ENCODE measurements at regions not wholly inside any gene's neighbourhood (a gene's known extent, or its start where the extent isn't known, plus 50 kb on each side); places are given as distances from the start of the nearest gene placed in this dataset.

- DNase-seq, result no peak
Measured at GRCh38 chr4:137039370-137039769, 492.9 kb downstream of the PCDH18 start.

DNA sequence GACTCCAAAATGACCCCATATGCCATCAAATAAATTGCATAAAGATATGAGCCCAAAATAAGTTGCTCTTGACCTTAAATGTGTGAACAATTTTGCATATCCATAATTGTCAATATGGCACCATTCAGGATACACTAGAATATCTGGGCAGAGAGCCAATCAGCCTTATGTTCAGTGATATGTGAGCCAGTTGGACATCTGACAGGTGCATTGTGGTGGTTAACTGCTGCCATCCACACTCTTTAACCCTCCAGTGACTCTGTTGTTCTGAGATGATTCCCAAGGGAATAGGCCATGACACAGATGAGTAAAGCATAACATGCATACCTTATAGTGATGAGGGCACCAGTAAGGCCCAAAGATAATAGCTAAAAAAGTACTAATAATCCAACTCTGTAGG lies 500.1 kb downstream of the PCDH18 start:
- DNase-seq, result no peak

- DNase-seq, result no peak
Measured at GRCh38 chr4:137029026-137029425, 503.3 kb downstream of the PCDH18 start.

DNA sequence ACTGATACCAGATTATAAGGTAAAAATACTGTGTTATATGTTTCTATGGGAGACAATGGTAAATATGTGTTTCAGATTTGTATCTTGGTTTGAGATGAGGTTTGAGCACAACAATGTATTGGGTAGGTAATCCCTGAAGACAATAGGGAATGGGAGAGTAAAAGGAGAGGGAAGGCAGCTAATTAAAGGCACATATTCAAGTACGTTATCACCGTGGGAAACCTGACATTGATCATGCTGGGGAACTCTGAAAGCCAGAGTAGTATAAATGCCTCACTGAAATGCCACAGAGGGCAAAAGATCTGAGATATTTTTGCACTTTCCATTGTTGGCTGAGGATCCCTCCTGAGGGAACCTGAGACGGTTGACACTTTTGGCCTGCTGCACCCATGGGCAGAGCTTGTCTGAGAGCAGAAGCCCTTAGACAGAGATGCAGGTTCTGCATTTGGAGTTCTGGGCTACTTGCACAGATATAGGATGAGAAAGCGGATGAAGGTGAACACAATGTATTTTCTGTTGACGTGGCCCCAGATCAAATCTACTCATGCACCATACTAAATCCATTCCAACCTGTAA lies 506.7 kb downstream of the PCDH18 start:
- no peak for DNase-seq

DNA sequence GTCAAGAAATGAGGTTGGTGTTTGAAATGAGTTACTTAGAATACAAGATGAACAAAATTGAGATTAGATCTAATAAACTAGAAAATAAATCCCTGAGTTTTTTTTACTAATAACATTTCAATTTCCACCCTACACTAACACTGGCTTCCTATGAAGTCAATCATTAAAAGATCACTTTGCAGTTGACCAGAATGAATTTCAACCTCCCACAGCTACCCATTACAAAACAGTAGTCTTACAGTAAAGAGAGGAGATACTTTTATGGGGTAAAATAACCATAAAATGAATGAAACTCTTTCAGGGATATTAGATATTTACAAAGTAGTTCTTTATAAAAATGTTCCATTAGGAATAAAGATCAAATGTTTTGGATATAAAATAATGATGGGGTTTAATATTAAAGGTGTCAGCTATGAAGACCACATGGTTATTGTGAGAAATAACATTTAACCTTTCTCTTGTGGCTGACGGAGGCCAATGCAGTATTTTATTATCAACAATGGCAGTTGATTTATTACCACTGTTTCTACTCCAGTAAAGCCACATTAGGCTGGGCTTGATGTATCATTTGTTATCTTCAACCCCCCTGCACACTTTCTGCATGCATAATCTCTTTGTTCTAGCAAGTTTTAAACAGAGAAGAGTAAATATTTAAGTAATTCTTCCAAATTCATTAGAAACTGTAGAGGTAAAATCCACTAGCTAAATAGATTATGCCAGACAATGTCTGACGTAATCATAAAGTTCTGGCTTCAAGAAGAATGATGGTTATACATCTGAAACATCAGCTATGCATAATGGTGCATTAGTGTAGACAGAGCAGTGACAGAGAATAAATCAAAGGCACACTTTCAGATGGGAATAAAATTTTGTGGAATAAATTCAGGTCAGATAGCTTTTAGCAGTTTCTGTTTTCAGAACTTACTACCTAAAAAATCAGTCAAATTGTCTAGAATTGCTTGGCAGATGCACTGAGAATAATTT lies 516.6 kb downstream of the PCDH18 start:
- DNase-seq, result no peak

DNA sequence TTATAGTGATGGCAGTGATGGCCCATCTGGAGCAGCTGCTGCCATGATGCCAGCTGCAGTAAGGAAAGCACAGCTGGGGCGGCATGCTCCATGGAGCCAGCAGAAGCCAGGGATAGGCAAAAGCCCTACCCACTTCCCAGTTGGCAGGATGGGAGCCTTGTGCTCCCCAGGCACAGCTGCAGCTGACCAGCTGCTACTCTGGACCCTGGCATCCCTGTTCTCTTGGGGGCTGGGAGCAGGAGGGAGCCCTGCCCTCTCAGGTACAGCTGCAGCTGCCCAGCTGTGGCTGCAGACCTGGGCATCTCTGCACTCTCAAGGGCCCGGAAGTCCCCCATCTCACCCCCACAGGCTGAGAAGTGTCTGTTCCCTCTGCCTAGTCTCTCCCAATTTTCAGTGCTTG lies 531.9 kb downstream of the PCDH18 start:
- no peak for DNase-seq

- DNase-seq, result no peak
Measured at GRCh38 chr4:136992032-136992431, 540.3 kb downstream of the PCDH18 start.

- DNase-seq, result no peak
Measured at GRCh38 chr4:136985683-136986082, 546.6 kb downstream of the PCDH18 start.

DNA sequence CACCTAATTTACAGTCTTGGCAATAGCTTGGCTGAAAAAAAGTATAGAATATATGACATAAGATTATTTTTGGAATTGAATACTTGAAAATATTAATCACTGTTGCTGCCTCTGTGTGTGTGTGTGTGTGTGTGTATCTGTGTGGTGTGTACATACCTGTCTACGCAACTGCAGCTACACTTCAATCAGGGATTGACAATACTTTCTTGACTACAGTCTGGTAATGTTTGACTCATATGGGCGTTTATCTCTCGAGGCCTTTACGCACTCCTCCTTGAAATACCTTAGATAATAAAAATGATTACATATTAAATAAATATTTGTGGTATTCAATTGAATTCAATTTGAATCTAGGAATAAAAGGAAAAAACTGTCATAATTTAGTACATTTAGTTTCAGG lies 565.2 kb downstream of the PCDH18 start:
- DNase-seq, result no peak

DNA sequence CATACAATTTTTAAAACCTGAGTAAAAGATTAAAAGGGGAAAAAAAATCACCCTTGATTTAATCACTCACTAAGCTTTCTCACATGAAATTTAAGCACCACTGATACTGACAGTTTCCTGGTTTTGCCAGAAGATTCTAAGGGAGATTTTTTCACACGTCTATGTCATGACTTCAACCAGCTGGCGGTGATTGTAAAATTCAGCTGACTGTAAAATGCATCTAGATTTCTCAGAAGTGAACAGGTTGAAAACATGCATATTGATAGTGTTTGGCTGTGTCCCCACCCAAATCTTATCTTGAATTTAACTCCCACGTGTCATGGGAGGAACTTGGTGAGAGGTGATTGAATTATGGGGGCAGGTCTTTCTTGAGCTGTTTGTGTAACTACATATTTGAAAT lies 566.8 kb downstream of the PCDH18 start:
- no peak for DNase-seq

DNA sequence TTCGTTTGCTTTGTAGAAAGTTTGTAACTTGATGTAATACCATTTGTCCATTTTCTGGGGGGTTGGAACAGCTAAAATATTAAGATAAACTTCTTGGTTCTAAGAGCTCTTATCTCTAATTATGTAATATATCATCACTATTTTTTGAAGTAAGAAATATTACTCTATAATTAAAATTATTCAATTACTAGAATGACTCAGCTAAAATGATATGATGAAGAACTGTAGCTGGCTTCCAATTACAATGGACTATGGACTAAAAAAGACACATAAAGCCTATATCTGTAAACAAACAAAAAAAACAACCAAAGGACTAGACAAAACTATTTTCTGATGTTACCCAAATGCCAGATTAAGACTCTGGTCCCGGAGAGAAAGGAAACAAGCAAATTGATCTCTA lies 569.4 kb downstream of the PCDH18 start:
- DNase-seq, result no peak

DNA sequence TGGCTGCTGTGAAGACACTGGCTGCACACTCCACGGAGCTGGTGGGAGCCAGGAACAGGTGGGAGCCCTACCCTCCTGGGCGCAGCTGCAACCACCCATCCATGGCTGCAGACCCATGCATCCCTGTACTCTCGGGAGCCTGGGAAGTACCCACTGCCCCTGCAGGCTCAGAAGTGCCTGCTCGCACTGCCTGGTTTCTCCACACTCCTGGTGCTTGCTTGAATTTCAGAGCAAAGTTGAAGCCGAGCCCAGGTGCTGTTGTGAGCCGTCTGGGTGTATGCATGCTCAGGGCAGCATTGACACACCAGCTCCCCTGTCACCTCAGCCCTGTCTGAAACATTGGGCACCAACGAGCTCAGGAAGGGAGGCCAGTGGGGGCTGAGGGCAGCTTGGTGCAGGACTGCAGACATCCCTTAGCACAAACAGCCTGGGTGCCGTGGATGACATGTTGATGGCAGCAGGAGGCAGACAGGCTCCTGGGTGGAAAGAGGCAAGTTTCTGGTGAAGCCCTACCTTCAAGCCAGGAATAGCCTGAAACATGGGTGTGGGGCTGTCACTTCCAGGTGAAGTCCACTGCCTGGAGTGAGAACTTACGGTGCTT lies 585.9 kb downstream of the PCDH18 start:
- DNase-seq, result no peak

- DNase-seq, result no peak
Measured at GRCh38 chr4:136939781-136940180, 592.5 kb downstream of the PCDH18 start.

- no peak for DNase-seq
Measured at GRCh38 chr4:136935871-136936270, 596.4 kb downstream of the PCDH18 start.

- no peak for DNase-seq
Measured at GRCh38 chr4:136935305-136935704, 597.0 kb downstream of the PCDH18 start.

GRCh38 chr4:136934601-136935000 lies 597.7 kb downstream of the PCDH18 start:
- no peak for DNase-seq

DNA sequence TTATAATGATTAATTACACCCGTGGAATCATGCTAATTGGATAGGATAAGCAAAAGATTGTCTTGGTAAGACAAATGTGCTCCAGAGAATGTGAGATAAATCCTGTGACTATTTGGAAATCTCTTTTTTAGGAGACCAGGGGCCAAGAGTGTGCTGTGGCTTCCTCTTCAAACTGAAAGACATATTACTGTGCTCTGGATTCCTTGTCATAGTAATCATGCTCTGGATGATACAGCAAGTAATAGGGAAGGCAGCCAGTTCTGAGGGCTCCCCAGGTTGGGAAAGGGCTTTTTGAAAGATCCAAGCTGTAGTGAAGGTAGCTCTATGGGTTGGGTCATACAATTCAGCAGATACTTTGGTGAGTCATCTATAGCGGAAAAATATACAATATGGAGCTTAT lies 600.5 kb downstream of the PCDH18 start:
- no peak for DNase-seq

DNA sequence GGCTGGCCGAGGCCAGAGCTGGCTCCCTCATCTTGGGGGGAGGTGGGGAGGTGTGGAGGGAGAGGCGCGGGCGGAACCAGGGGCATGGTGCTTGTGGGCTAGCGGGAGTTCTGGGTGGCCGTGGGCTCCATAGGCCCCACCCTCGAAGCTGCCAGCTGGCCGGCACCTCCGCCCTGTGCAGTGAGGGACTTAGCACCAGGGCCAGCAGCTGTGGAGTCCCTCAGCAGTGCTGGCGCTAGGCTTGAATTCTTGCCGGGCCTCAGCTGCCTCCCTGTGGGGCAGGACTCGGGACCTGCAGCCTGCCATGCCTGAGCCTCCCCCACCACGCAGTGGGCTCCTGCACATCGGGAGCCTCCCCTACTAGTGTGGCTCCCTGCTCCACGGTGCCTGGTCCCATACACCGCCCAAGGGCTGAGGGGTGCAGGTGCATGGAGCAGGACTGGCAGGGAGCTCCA lies 603.3 kb downstream of the PCDH18 start:
- no peak for DNase-seq

DNA sequence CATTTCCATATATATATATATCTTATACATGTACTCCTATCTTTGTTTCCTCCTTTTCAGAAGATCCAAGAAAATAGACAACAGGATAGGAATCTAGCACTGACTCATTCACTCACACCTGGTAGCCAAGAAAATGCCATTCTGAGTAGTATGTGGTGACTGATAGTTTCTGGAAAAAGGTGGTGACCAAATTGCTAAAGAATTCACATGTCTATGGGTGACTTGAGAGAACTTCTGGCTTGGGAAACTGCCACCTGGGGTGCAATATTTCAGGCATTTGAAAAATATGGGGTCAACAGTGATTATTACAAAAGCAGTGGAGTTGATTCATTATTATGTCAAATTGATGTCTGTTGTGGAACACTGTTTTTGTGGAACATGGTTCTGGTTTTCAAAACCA lies 605.1 kb downstream of the PCDH18 start:
- DNase-seq, result no peak

DNA sequence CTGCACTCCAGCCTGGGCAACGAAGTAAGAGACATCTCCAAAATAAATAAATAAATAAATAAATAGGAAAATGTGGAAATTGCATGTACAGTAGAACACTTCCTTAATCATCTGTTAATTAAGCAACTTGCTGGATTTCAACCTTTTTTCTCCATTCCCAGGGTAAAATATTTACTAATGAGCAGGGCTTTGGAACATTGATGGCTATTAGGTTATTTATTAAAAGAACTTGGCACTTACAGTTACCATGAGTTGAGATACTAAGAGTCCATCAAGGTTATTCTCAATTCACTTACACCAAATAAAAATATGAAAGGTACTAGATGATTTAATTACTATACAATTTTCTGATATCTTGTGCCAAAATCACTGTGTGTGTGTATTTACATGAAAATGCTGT lies 607.1 kb downstream of the PCDH18 start:
- DNase-seq, result no peak

- DNase-seq, result no peak
Measured at GRCh38 chr4:136922066-136922465, 610.2 kb downstream of the PCDH18 start.

GRCh38 chr4:136920092-136920881 lies 612.0 kb downstream of the PCDH18 start:
- DNase-seq, result no peak

DNA sequence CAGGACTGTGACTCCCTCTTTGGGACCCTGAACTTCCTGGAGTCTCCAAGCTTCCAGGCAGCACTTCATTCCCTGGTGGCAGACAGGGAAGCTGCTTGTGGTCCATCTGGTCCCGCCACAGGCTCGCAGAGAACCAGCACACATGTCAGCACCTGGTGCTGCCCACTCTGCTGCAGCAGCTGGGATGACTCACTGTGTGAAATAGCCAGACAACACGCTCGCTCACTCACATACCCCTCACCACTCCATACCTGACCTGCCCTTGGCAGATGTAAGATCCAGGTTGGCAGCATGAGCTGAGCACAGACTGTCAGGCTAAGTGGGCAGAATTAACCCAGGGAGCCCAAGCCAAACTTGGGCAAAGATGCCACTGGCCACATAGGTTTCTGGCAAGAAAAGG lies 613.5 kb downstream of the PCDH18 start:
- DNase-seq, result no peak

Measured in NCI-H2227 treated with DMSO at 0.1 percent for 48 hours (cell line).